Activated CD4-positive, alpha-beta T cell treated with anti-CD3 and anti-CD28 coated beads, Interleukin-2, amount 50 U/mL, for 24 hours (primary cell): ENCODE measurements at regions not wholly inside any gene's neighbourhood (a gene's known extent, or its start where the extent isn't known, plus 50 kb on each side); places are given as distances from the start of the nearest gene placed in this dataset.
"Not testable (repeated sequence)": the region's sequence is repeated elsewhere in the genome, so short reads cannot be mapped to it uniquely, and the experiment has no call there.

Source experiments
- DNase-seq, 2 donors: peaks; one replicate each; pipeline ENCODE4 v3.0.0-alpha.2; 2020; ENCODE audit warnings: low read depth in 1 of 2, low spot score in 1 of 2

- no peak for DNase-seq
Measured at GRCh38 chr4:19539201-19539600, 712.5 kb upstream of the SLIT2 start.

GRCh38 chr4:19534159-19534558 is 717.5 kb upstream of the SLIT2 start:
- DNase-seq, result no peak

- no peak for DNase-seq
Measured at GRCh38 chr4:19531906-19532848, 719.5 kb upstream of the SLIT2 start.

GRCh38 chr4:19523964-19524363 is 727.7 kb upstream of the SLIT2 start:
- DNase-seq, result no peak

GRCh38 chr4:19522966-19523365 is 728.7 kb upstream of the SLIT2 start:
- DNase-seq, result no peak

- no peak for DNase-seq
Measured at GRCh38 chr4:19520939-19521520, 730.7 kb upstream of the SLIT2 start.

- no peak for DNase-seq
Measured at GRCh38 chr4:19514276-19515070, 737.2 kb upstream of the SLIT2 start.

- DNase-seq, result no peak
Measured at GRCh38 chr4:19512086-19512485, 739.6 kb upstream of the SLIT2 start.

- no peak for DNase-seq
Measured at GRCh38 chr4:19510993-19511392, 740.7 kb upstream of the SLIT2 start.

- DNase-seq, result no peak
Measured at GRCh38 chr4:19508442-19508841, 743.3 kb upstream of the SLIT2 start.

- DNase-seq, result no peak
Measured at GRCh38 chr4:19497705-19498104, 754.0 kb upstream of the SLIT2 start.

GRCh38 chr4:19496756-19497155 is 754.9 kb upstream of the SLIT2 start:
- no peak for DNase-seq

GRCh38 chr4:19494961-19495360 is 756.7 kb upstream of the SLIT2 start:
- DNase-seq, result no peak

GRCh38 chr4:19492606-19493005 is 759.1 kb upstream of the SLIT2 start:
- no peak for DNase-seq

GRCh38 chr4:19486400-19486799 is 765.3 kb upstream of the SLIT2 start:
- no peak for DNase-seq

GRCh38 chr4:19478791-19479190 is 772.9 kb upstream of the SLIT2 start:
- no peak for DNase-seq

GRCh38 chr4:19473569-19473968 is 778.1 kb upstream of the SLIT2 start:
- DNase-seq, result no peak

- DNase-seq, result no peak
Measured at GRCh38 chr4:19472666-19473065, 779.0 kb upstream of the SLIT2 start.

- DNase-seq, result not testable (repeated sequence)
Measured at GRCh38 chr4:19470001-19470400, 781.7 kb upstream of the SLIT2 start.

- no peak for DNase-seq
Measured at GRCh38 chr4:19462117-19462516, 789.6 kb upstream of the SLIT2 start.

GRCh38 chr4:19455850-19456602 is 795.7 kb upstream of the SLIT2 start:
- DNase-seq, result no peak
